ENCODE measurements at regions not wholly inside any gene's neighbourhood (a gene's known extent, or its start where the extent isn't known, plus 50 kb on each side); places are given as distances from the start of the nearest gene placed in this dataset.
"Not testable (repeated sequence)": the region's sequence is repeated elsewhere in the genome, so short reads cannot be mapped to it uniquely, and the experiment has no call there.

- H3K4me3 ChIP-seq; H3K36me3 ChIP-seq (ENCODE audit: low read depth); H3K4me2 ChIP-seq (ENCODE audit: unreplicated experiment); H2AFZ ChIP-seq; H3K9me3 ChIP-seq (ENCODE audit: low read depth); H3K9ac ChIP-seq; H4K20me1 ChIP-seq (ENCODE audit: insufficient read depth); H3K4me1 ChIP-seq (ENCODE audit: insufficient read depth); H3F3A ChIP-seq (ENCODE audit: insufficient read depth); in situ Hi-C loops (cut with MboI); H3K9me2 ChIP-seq (ENCODE audit: insufficient read depth); DNase-seq; H3K27me3 ChIP-seq (replicated peaks; ENCODE audit: insufficient read depth); H3K79me2 ChIP-seq (ENCODE audit: insufficient read depth); H3K27ac ChIP-seq: not testable (repeated sequence)
- 0% methylated on average over 1 of the region's 1 CpG for WGBS, 2 experiments (ENCODE audit: low coverage in 1 of 2, low lambda C conversion rate in 2 of 2, missing lambda C conversion rate in 2 of 2)
Observed at GRCh38 chrY:7588176-7588575, 676.6 kb upstream of the AMELY start.

GRCh38 chrY:7562541-7562940, 651.0 kb upstream of the AMELY start:
- Histone ChIP-seq H3K4me3 (no peak overlapping the region), H4K20me1 (ENCODE audit: insufficient read depth) (no peaks in the 10 kb centered on the region), H3K27me3 (replicated peaks; ENCODE audit: insufficient read depth) (no peaks in the 10 kb centered on the region), H3K4me1 (ENCODE audit: insufficient read depth) (0 out of 2 replicates have a peak, but pooled peaks cover 4% of the 10 kb centered on the region), H2AFZ (no peak overlapping the region), H3K79me2 (ENCODE audit: insufficient read depth) (no peaks in the 10 kb centered on the region), H3F3A (ENCODE audit: insufficient read depth) (no peaks in the 10 kb centered on the region), H3K4me2 (ENCODE audit: unreplicated experiment) (no peak overlapping the region), H3K36me3 (ENCODE audit: low read depth) (no peaks in the 10 kb centered on the region), H3K27ac (no peak overlapping the region), H3K9ac (no peak overlapping the region), H3K9me3 (ENCODE audit: low read depth) (no peaks in the 10 kb centered on the region), H3K9me2 (ENCODE audit: insufficient read depth) (no peaks in the 10 kb centered on the region)
- peak; percentile 51 for DNase-seq
- 0 to 4% methylated on average over 1 to 4 of the region's 4 CpGs for WGBS, 2 experiments (ENCODE audit: low coverage in 1 of 2, low lambda C conversion rate in 2 of 2, missing lambda C conversion rate in 2 of 2)
- no peak for TF ChIP-seq EZH2 (IDR thresholded peaks at IDR 0.05; ENCODE audit: insufficient read depth, poor library complexity, severe bottlenecking)
- no peak for TF ChIP-seq EZH2phosphoT487 (IDR thresholded peaks at IDR 0.05; ENCODE audit: insufficient read depth, low read depth)
- in situ Hi-C loops (cut with MboI) = no loop called here

- H3F3A ChIP-seq (ENCODE audit: insufficient read depth) = no peaks in the 10 kb centered on the region
- TF ChIP-seq EZH2 (IDR thresholded peaks at IDR 0.05; ENCODE audit: insufficient read depth, poor library complexity, severe bottlenecking) (no peak), EZH2phosphoT487 (IDR thresholded peaks at IDR 0.05; ENCODE audit: insufficient read depth, low read depth) (no peak)
- no peaks in the 10 kb centered on the region for H3K79me2 ChIP-seq (ENCODE audit: insufficient read depth)
- no peaks in the 10 kb centered on the region for H3K9me2 ChIP-seq (ENCODE audit: insufficient read depth)
- no peak overlapping the region for H3K4me2 ChIP-seq (ENCODE audit: unreplicated experiment)
- H3K9ac ChIP-seq = no peak overlapping the region
- no peaks in the 10 kb centered on the region for H4K20me1 ChIP-seq (ENCODE audit: insufficient read depth)
- H3K4me3 ChIP-seq = no peak overlapping the region
- H3K36me3 ChIP-seq (ENCODE audit: low read depth) = no peaks in the 10 kb centered on the region
- in situ Hi-C loops (cut with MboI) = no loop called here
- DNase-seq = no peak
- H3K4me1 ChIP-seq (ENCODE audit: insufficient read depth) = 0 out of 2 replicates have a peak, but pooled peaks cover 4% of the 10 kb centered on the region
- no peak overlapping the region for H2AFZ ChIP-seq
- no peaks in the 10 kb centered on the region for H3K27me3 ChIP-seq (replicated peaks; ENCODE audit: insufficient read depth)
- H3K27ac ChIP-seq = no peak overlapping the region
- 84 to 89% methylated on average over 5 to 6 of the region's 7 CpGs for WGBS, 2 experiments (ENCODE audit: low coverage in 1 of 2, low lambda C conversion rate in 2 of 2, missing lambda C conversion rate in 2 of 2)
- no peaks in the 10 kb centered on the region for H3K9me3 ChIP-seq (ENCODE audit: low read depth)
Observed at GRCh38 chrY:7557675-7558074, 646.1 kb upstream of the AMELY start.

- in situ Hi-C loops (cut with MboI) = no loop called here
- DNase-seq = no peak
Observed at GRCh38 chrY:7555006-7555405, 643.5 kb upstream of the AMELY start.

GRCh38 chrY:7545060-7545459, 633.5 kb upstream of the AMELY start:
- in situ Hi-C loops (cut with MboI) = no loop called here
- 80 to 93% methylated on average over 1 of the region's 1 CpG for WGBS, 2 experiments (ENCODE audit: low coverage in 1 of 2, low lambda C conversion rate in 2 of 2, missing lambda C conversion rate in 2 of 2)

More at GRCh38 chrY:7555006-7555405, 643.5 kb upstream of the AMELY start:
- Histone ChIP-seq H3F3A (ENCODE audit: insufficient read depth) (no peaks in the 10 kb centered on the region), H4K20me1 (ENCODE audit: insufficient read depth) (no peaks in the 10 kb centered on the region), H3K9ac (no peak overlapping the region), H3K9me3 (ENCODE audit: low read depth) (no peaks in the 10 kb centered on the region), H3K4me3 (no peak overlapping the region), H3K9me2 (ENCODE audit: insufficient read depth) (no peaks in the 10 kb centered on the region), H3K4me2 (ENCODE audit: unreplicated experiment) (no peak overlapping the region), H3K27ac (no peak overlapping the region), H3K36me3 (ENCODE audit: low read depth) (no peaks in the 10 kb centered on the region), H3K27me3 (replicated peaks; ENCODE audit: insufficient read depth) (no peaks in the 10 kb centered on the region), H3K79me2 (ENCODE audit: insufficient read depth) (no peaks in the 10 kb centered on the region), H2AFZ (no peak overlapping the region), H3K4me1 (ENCODE audit: insufficient read depth) (no peaks in the 10 kb centered on the region)
- WGBS, 2 experiments (ENCODE audit: low coverage in 1 of 2, low lambda C conversion rate in 2 of 2, missing lambda C conversion rate in 2 of 2) = 80 to 93% methylated on average over 2 to 3 of the region's 6 CpGs
- TF ChIP-seq EZH2phosphoT487 (IDR thresholded peaks at IDR 0.05; ENCODE audit: insufficient read depth, low read depth) = no peak
- no peak for TF ChIP-seq EZH2 (IDR thresholded peaks at IDR 0.05; ENCODE audit: insufficient read depth, poor library complexity, severe bottlenecking)

More at GRCh38 chrY:7545060-7545459, 633.5 kb upstream of the AMELY start:
- Histone ChIP-seq H3K4me1 (ENCODE audit: insufficient read depth) (peaks cover 5% of the 10 kb centered on the region; the same call in 1 of the 2 replicates), H3K9me2 (ENCODE audit: insufficient read depth) (no peaks in the 10 kb centered on the region), H4K20me1 (ENCODE audit: insufficient read depth) (no peaks in the 10 kb centered on the region), H3K27me3 (replicated peaks; ENCODE audit: insufficient read depth) (no peaks in the 10 kb centered on the region), H3K4me3 (no peak overlapping the region), H2AFZ (no peak overlapping the region), H3K9ac (no peak overlapping the region), H3K9me3 (ENCODE audit: low read depth) (no peaks in the 10 kb centered on the region), H3K27ac (no peak overlapping the region), H3F3A (ENCODE audit: insufficient read depth) (0 out of 2 replicates have a peak, but pooled peaks cover 3% of the 10 kb centered on the region), H3K4me2 (ENCODE audit: unreplicated experiment) (no peak overlapping the region), H3K36me3 (ENCODE audit: low read depth) (no peaks in the 10 kb centered on the region), H3K79me2 (ENCODE audit: insufficient read depth) (no peaks in the 10 kb centered on the region)
- no peak for DNase-seq
- TF ChIP-seq EZH2phosphoT487 (IDR thresholded peaks at IDR 0.05; ENCODE audit: insufficient read depth, low read depth) (no peak), EZH2 (IDR thresholded peaks at IDR 0.05; ENCODE audit: insufficient read depth, poor library complexity, severe bottlenecking) (no peak)
